ENCODE measurements at regions not wholly inside any gene's neighbourhood (a gene's known extent, or its start where the extent isn't known, plus 50 kb on each side); places are given as distances from the start of the nearest gene placed in this dataset.

DNA sequence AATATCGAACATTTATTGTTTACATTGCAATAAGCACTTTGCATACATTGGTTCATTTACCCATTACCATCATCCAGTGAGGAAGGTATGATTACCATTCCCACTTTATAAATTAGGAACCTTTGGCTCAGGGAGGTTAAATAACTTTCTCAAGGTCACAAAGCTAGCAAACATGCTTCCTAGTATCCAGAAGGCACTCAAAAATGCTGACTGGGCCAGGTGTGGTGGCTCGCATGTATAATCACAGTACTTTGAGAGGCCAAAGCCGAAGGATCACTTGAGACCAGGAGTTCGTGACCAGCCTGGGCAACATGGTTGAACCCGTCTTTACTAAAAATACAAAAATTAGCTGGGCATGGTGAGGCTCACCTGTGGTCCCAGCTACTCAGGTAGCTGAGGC, 259.6 kb downstream of the TMEM114 start:
- Histone ChIP-seq H3K4me1 (ENCODE audit: control insufficient read depth, insufficient read depth, low read length) (no peaks in the 10 kb centered on the region), H3K27me3 (ENCODE audit: control insufficient read depth, insufficient read depth, low read length) (no peaks in the 10 kb centered on the region), H3K9ac (ENCODE audit: low read depth, low read length) (no peak overlapping the region), H3K4me3 (ENCODE audit: low read depth, low read length) (no peak overlapping the region), H3K27ac (ENCODE audit: low read depth, low read length) (no peak overlapping the region), H3K9me3 (ENCODE audit: control insufficient read depth, insufficient read depth, low read length) (no peaks in the 10 kb centered on the region), H3K36me3 (ENCODE audit: control insufficient read depth, insufficient read depth, low read length) (no peaks in the 10 kb centered on the region)

DNA sequence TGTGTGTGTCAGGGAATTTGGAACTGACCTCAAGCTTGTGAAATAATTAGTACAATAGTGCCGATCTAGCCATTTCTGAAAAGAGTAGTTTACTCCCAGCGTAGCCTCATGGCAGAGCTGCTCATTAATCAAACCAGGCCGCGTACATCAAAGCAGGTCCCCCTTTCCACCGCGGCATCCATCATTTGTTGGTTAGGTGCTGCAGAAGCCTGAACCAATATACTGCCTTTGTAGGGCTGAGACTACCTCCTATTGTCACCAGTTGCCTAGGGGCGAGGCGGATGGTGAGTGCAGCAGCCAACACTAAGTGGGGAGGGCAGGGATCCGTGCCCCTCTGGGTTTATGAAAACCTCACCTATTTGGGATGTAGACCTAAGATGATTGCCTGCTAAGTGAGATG, 264.1 kb downstream of the TMEM114 start:
- H3K9me3 ChIP-seq (ENCODE audit: control insufficient read depth, insufficient read depth, low read length): no peaks in the 10 kb centered on the region
- no peaks in the 10 kb centered on the region for H3K4me1 ChIP-seq (ENCODE audit: control insufficient read depth, insufficient read depth, low read length)
- no peaks in the 10 kb centered on the region for H3K36me3 ChIP-seq (ENCODE audit: control insufficient read depth, insufficient read depth, low read length)
- no peak overlapping the region for H3K4me3 ChIP-seq (ENCODE audit: low read depth, low read length)
- no peak overlapping the region for H3K27ac ChIP-seq (ENCODE audit: low read depth, low read length)
- H3K9ac ChIP-seq (ENCODE audit: low read depth, low read length): no peak overlapping the region
- no peaks in the 10 kb centered on the region for H3K27me3 ChIP-seq (ENCODE audit: control insufficient read depth, insufficient read depth, low read length)

DNA sequence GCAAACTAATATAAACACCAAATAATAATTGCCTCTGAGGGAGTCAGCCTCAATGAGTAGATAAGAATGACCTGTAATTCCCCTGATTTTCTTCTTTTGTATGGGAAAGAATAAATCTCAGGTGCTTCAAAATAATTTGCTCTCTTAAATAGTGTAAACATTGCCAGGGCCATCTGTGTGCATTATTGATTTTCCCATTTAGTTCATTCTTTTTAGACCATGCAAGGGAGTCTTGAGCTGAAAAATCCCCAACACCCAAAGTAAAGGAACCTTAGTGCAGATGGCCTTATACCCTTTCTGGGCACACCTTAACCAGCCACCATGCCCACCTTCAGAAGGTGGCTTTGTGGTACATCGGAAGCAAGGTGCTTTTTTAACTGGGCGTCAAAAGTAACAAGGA, 267.2 kb downstream of the TMEM114 start:
- no peaks in the 10 kb centered on the region for H3K9me3 ChIP-seq (ENCODE audit: control insufficient read depth, insufficient read depth, low read length)
- H3K36me3 ChIP-seq (ENCODE audit: control insufficient read depth, insufficient read depth, low read length): no peaks in the 10 kb centered on the region
- no peaks in the 10 kb centered on the region for H3K27me3 ChIP-seq (ENCODE audit: control insufficient read depth, insufficient read depth, low read length)
- no peak overlapping the region for H3K4me3 ChIP-seq (ENCODE audit: low read depth, low read length)
- H3K4me1 ChIP-seq (ENCODE audit: control insufficient read depth, insufficient read depth, low read length): no peaks in the 10 kb centered on the region
- H3K27ac ChIP-seq (ENCODE audit: low read depth, low read length): no peak overlapping the region
- no peak overlapping the region for H3K9ac ChIP-seq (ENCODE audit: low read depth, low read length)

DNA sequence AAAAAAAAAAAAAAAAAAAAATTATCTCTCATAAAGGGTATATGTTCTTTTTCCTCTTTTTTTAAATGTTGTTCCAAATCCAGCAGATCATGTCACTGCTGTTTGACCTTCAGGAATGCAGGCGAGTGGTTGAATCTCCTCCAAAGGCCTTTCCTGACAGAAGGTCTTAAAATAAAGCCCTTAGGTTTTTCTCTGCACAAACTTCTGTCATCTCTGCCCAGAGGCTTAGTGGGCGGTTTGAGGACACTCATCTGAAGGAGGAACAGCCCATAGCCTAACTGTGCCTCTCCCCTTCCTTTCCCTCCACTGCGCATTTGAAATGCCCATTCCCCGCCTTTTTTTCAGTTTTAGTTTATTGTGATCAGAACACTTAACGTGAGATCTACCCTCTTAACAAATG, 270.2 kb downstream of the TMEM114 start:
- no peak overlapping the region for H3K4me3 ChIP-seq (ENCODE audit: low read depth, low read length)
- H3K4me1 ChIP-seq (ENCODE audit: control insufficient read depth, insufficient read depth, low read length): no peaks in the 10 kb centered on the region
- H3K36me3 ChIP-seq (ENCODE audit: control insufficient read depth, insufficient read depth, low read length): no peaks in the 10 kb centered on the region
- no peak overlapping the region for H3K9ac ChIP-seq (ENCODE audit: low read depth, low read length)
- H3K9me3 ChIP-seq (ENCODE audit: control insufficient read depth, insufficient read depth, low read length): no peaks in the 10 kb centered on the region
- H3K27ac ChIP-seq (ENCODE audit: low read depth, low read length): no peak overlapping the region
- no peaks in the 10 kb centered on the region for H3K27me3 ChIP-seq (ENCODE audit: control insufficient read depth, insufficient read depth, low read length)

DNA sequence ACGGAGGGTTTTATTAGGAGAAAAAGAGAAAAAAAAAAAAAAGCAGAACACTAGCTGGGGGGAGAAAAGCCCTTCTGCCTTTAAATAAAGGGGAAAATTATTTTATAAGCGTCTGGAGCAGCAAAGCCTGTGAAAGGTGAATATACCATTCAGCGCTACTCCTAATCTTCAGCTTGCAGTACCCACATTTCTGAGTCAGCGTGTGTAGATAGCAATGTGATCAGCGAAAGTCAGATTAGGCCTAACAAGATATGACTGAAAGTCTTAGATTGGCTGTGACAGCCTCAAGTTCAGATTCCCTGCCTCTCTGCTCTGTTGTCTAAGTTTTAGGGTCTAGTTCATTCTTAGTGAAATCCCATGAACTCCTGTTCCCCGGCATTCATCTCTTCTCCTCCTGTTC, 279.5 kb downstream of the TMEM114 start:
- Histone ChIP-seq H3K9ac (ENCODE audit: low read depth, low read length) (no peak overlapping the region), H3K27me3 (ENCODE audit: control insufficient read depth, insufficient read depth, low read length) (no peaks in the 10 kb centered on the region), H3K9me3 (ENCODE audit: control insufficient read depth, insufficient read depth, low read length) (no peaks in the 10 kb centered on the region; the same call in 1 of the 2 replicates), H3K27ac (ENCODE audit: low read depth, low read length) (no peak overlapping the region), H3K4me3 (ENCODE audit: low read depth, low read length) (no peak overlapping the region), H3K4me1 (ENCODE audit: control insufficient read depth, insufficient read depth, low read length) (no peaks in the 10 kb centered on the region), H3K36me3 (ENCODE audit: control insufficient read depth, insufficient read depth, low read length) (no peaks in the 10 kb centered on the region)

DNA sequence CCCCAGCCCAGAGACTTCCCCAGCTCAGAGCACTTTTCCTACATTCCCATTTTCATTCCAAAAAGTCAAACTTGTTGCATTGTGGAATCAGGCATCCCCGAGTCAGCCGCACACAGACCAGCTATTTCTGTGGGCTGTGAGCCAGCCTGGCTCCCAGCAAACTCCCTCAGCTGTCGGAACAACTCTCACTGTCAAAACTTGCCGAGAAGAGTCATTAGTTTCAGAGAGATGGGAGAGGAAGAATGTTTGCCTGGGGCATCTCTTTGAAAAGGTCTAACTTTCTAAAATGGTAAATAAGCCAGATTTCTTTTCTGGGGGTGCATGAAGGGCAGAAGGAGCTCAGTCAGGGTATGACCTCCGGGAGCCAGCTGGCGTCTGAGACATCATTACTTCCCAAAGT, 280.0 kb downstream of the TMEM114 start:
- H3K4me3 ChIP-seq (ENCODE audit: low read depth, low read length): no peak overlapping the region

DNA sequence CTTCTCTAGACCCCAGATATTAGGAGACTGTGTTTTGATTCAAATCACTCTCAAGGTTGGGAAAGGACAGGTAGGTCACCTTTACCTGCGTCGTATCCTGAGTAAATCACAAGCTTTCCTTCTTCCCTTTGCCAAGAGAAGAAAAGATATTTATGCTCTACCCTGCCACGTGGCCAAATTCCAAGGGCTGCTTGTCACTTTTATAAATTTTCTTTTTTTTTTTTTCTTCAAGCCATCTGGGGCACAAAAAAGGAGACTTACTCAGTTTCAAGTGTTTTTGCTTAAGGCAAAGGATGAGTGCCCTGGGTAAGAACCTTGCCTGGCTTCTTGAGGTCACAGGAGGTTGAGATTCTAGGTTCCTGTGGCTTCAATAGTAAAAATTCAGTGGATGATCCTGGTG, 285.1 kb downstream of the TMEM114 start:
- no peaks in the 10 kb centered on the region for H3K36me3 ChIP-seq (ENCODE audit: control insufficient read depth, insufficient read depth, low read length)
- H3K9me3 ChIP-seq (ENCODE audit: control insufficient read depth, insufficient read depth, low read length): no peaks in the 10 kb centered on the region; the same call in 1 of the 2 replicates
- H3K27me3 ChIP-seq (ENCODE audit: control insufficient read depth, insufficient read depth, low read length): no peaks in the 10 kb centered on the region
- no peak overlapping the region for H3K4me3 ChIP-seq (ENCODE audit: low read depth, low read length)
- H3K9ac ChIP-seq (ENCODE audit: low read depth, low read length): no peak overlapping the region
- H3K27ac ChIP-seq (ENCODE audit: low read depth, low read length): no peak overlapping the region
- H3K4me1 ChIP-seq (ENCODE audit: control insufficient read depth, insufficient read depth, low read length): no peaks in the 10 kb centered on the region

More for the DNA sequence above, 280.0 kb downstream of the TMEM114 start:
- no peaks in the 10 kb centered on the region for H3K27me3 ChIP-seq (ENCODE audit: control insufficient read depth, insufficient read depth, low read length)
- no peak overlapping the region for H3K9ac ChIP-seq (ENCODE audit: low read depth, low read length)
- H3K9me3 ChIP-seq (ENCODE audit: control insufficient read depth, insufficient read depth, low read length): no peaks in the 10 kb centered on the region; the same call in 1 of the 2 replicates
- H3K36me3 ChIP-seq (ENCODE audit: control insufficient read depth, insufficient read depth, low read length): no peaks in the 10 kb centered on the region
- no peak overlapping the region for H3K27ac ChIP-seq (ENCODE audit: low read depth, low read length)
- H3K4me1 ChIP-seq (ENCODE audit: control insufficient read depth, insufficient read depth, low read length): no peaks in the 10 kb centered on the region

DNA sequence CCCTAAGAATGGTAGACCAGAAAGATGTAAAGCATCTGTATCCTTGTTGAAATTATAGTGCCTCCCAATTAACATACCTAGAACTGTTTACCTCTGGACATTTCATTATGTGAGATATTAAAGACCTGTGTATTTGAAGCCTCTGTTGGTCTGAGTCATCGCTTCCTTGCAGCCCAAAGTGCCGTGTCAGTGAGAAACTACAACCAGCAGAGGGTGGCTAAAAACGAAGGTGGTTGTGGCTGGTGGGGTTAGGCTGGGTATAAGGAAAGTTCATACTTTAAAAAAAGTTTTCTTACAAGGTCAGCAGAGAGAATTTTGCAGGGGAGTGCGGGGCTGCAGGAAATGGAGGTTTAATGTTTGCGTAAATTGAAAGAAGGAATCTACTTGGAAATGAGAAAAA, 290.7 kb downstream of the TMEM114 start:
- Histone ChIP-seq H3K9me3 (ENCODE audit: control insufficient read depth, insufficient read depth, low read length) (no peaks in the 10 kb centered on the region), H3K27ac (ENCODE audit: low read depth, low read length) (no peak overlapping the region), H3K4me3 (ENCODE audit: low read depth, low read length) (no peak overlapping the region), H3K9ac (ENCODE audit: low read depth, low read length) (no peak overlapping the region), H3K27me3 (ENCODE audit: control insufficient read depth, insufficient read depth, low read length) (no peaks in the 10 kb centered on the region), H3K36me3 (ENCODE audit: control insufficient read depth, insufficient read depth, low read length) (no peaks in the 10 kb centered on the region), H3K4me1 (ENCODE audit: control insufficient read depth, insufficient read depth, low read length) (no peaks in the 10 kb centered on the region)

DNA sequence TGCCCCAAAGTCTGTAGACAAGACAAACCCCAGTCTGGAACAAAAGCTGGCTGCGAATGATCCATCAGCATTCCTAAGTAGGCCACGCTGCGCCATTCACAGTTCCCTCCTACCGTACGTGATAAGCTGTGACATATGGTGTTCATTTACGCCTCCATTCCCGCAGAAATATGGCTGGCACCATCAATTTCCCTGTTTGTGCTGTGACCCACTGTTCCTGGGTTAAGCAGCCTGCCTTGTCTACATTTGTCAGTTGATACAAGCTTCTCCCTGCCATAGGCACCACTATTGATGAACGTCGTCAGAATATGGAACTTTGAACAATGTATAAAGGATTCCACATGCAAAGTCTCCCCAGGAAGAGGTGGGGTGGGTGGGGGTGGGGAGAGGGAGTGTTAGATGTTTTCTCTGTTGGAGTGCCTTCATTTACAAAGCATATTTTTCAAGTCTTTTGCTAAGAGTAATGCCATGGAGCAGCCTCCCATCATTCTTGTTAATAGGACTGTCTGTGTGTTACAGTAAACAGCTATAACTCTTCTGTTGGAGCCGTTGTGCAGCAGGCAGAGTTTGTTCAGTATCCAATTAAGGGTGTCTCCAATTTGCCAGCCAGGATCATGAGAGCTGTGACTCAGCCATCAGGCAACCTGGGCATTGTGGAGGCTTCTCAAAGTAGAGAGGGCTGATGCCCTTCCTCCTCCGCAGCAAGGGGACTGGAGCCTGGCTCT, 294.6 kb downstream of the TMEM114 start:
- Histone ChIP-seq H3K4me3 (ENCODE audit: low read depth, low read length) (no peak overlapping the region), H3K4me1 (ENCODE audit: control insufficient read depth, insufficient read depth, low read length) (no peaks in the 10 kb centered on the region), H3K9ac (ENCODE audit: low read depth, low read length) (no peak overlapping the region), H3K9me3 (ENCODE audit: control insufficient read depth, insufficient read depth, low read length) (no peaks in the 10 kb centered on the region), H3K36me3 (ENCODE audit: control insufficient read depth, insufficient read depth, low read length) (no peaks in the 10 kb centered on the region), H3K27me3 (ENCODE audit: control insufficient read depth, insufficient read depth, low read length) (no peaks in the 10 kb centered on the region), H3K27ac (ENCODE audit: low read depth, low read length) (no peak overlapping the region)

DNA sequence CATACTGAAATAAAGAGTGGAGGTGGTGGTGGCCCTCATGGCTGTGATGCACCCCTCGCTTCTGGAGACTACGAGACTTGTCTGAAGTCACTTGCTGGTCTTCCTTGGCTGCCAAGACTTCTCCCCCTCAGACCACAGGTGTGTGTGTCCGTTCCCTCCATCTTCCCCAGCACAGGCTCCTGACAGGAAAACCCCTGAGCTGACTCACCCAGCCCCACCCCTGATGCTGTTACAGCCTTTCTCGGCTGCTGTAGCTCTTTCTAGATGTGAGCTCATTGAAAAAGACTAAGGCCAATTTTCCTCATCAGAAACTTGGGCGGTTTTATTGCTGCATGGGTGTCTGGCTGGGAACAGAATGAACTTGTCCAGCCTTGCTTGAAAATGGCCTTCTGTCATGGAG, 296.9 kb downstream of the TMEM114 start:
- Histone ChIP-seq H3K4me3 (ENCODE audit: low read depth, low read length) (no peak overlapping the region), H3K9ac (ENCODE audit: low read depth, low read length) (no peak overlapping the region), H3K36me3 (ENCODE audit: control insufficient read depth, insufficient read depth, low read length) (no peaks in the 10 kb centered on the region), H3K27me3 (ENCODE audit: control insufficient read depth, insufficient read depth, low read length) (no peaks in the 10 kb centered on the region), H3K9me3 (ENCODE audit: control insufficient read depth, insufficient read depth, low read length) (no peaks in the 10 kb centered on the region), H3K27ac (ENCODE audit: low read depth, low read length) (no peak overlapping the region), H3K4me1 (ENCODE audit: control insufficient read depth, insufficient read depth, low read length) (no peaks in the 10 kb centered on the region)

DNA sequence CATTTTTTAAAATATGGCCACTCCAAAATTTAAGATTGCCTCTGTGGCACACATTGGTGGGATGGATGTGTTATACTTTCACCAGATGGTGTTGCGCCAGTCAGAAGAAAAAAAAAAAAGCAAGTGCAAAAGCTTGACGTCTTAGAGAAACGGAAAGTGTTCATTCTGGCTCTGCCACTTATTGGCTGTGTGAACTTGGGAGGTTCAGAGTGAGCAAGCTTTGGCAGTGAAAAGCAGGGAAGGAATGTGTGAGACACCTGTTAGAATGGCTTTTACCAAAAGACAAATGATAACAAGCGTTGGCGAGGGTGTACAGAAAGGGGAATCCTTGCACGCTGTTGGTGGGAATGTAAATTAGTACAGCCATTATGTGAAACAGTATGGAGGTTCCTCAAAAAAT, 298.0 kb downstream of the TMEM114 start:
- Histone ChIP-seq H3K27me3 (ENCODE audit: control insufficient read depth, insufficient read depth, low read length) (no peaks in the 10 kb centered on the region), H3K4me3 (ENCODE audit: low read depth, low read length) (no peak overlapping the region), H3K9ac (ENCODE audit: low read depth, low read length) (no peak overlapping the region), H3K27ac (ENCODE audit: low read depth, low read length) (no peak overlapping the region), H3K9me3 (ENCODE audit: control insufficient read depth, insufficient read depth, low read length) (no peaks in the 10 kb centered on the region), H3K36me3 (ENCODE audit: control insufficient read depth, insufficient read depth, low read length) (no peaks in the 10 kb centered on the region), H3K4me1 (ENCODE audit: control insufficient read depth, insufficient read depth, low read length) (peaks cover 1% of the 10 kb centered on the region)

All from HUES48 (cell line).